Lower leg skin (tissue), 4 donors: ENCODE measurements at regions not wholly inside any gene's neighbourhood (a gene's known extent, or its start where the extent isn't known, plus 50 kb on each side); places are given as distances from the start of the nearest gene placed in this dataset.

ENCODE experiments used
- DNase-seq, 2 donors: peaks; one replicate each; pipeline ENCODE4 v3.0.0-alpha.2; 2019; ENCODE audit warnings: low spot score in 2 of 2
- H3K4me3 ChIP-seq: fragments of 200-600 bp; sonication (generic); 2 replicates; pipeline ENCODE4 v1.5.1; 2017; ENCODE audit warnings: mild to moderate bottlenecking, low read depth; ENCODE audit not compliant: poor library complexity, severe bottlenecking
- CTCF ChIP-seq, 3 donors: fragments of 450-650 bp; IDR thresholded peaks; one replicate each; pipeline ENCODE4 v1.5.1; 2016; ENCODE audit warnings: antibody characterized with exemption in 3 of 3, mild to moderate bottlenecking in 3 of 3, moderate library complexity in 2 of 3
- POLR2A ChIP-seq, 2 donors: fragments of 450-650 bp; IDR thresholded peaks; one replicate each; pipeline ENCODE4 v1.6.1; 2016 to 2017; ENCODE audit warnings: antibody characterized with exemption in 2 of 2, mild to moderate bottlenecking in 1 of 2, moderate library complexity in 1 of 2
- WGBS, 2 donors: methylation state at CpG; one replicate each; pipeline ENCODE4 v1.1.5; 2018; 5-methylcytosine and 5-hydroxymethylcytosine counted together
- intact Hi-C: fragments of 100-400 bp; cut with DNase I; formaldehyde crosslinking; loops from one replicate; pipeline ENCODE4 v1.15.0; 2023; ENCODE audit warnings: low total_unique reads

GRCh38 chr2:163375070-163375469 is 360.7 kb downstream of the FIGN start:
- no peak for DNase-seq
- intact Hi-C loops, result no loop called here

GRCh38 chr2:163374282-163374681 is 361.5 kb downstream of the FIGN start:
- 92 to 96% methylated on average over 3 of the region's 3 CpGs for WGBS, 2 donors
- intact Hi-C loops, result no loop called here
- H3K4me3 ChIP-seq, result no peak overlapping the region
- no peak for DNase-seq
- TF ChIP-seq CTCF (IDR thresholded peaks at IDR 0.05) (no peak), POLR2A (IDR thresholded peaks at IDR 0.05) (no peak)

More at GRCh38 chr2:163375070-163375469, 360.7 kb downstream of the FIGN start:
- no peak overlapping the region for H3K4me3 ChIP-seq
- 61 to 63% methylated on average over 2 of the region's 2 CpGs for WGBS, 2 donors
- TF ChIP-seq CTCF (IDR thresholded peaks at IDR 0.05) (no peak), POLR2A (IDR thresholded peaks at IDR 0.05) (no peak)

GRCh38 chr2:163373496-163373895 is 362.3 kb downstream of the FIGN start:
- WGBS, 2 donors, result 91 to 95% methylated on average over 1 of the region's 1 CpG
- no peak for DNase-seq
- H3K4me3 ChIP-seq, result no peak overlapping the region
- no peak for TF ChIP-seq CTCF (IDR thresholded peaks at IDR 0.05)
- no peak for TF ChIP-seq POLR2A (IDR thresholded peaks at IDR 0.05)
- intact Hi-C loops, result no loop called here

- no peak overlapping the region for H3K4me3 ChIP-seq
- intact Hi-C loops, result no loop called here
- DNase-seq, result no peak
- TF ChIP-seq POLR2A (IDR thresholded peaks at IDR 0.05) (no peak), CTCF (IDR thresholded peaks at IDR 0.05) (no peak)
- 77 to 83% methylated on average over 4 of the region's 4 CpGs for WGBS, 2 donors
Observed at GRCh38 chr2:163370169-163370886, 365.5 kb downstream of the FIGN start.

GRCh38 chr2:163369111-163369510 is 366.7 kb downstream of the FIGN start:
- intact Hi-C loops, result no loop called here
- H3K4me3 ChIP-seq, result no peak overlapping the region
- 68 to 70% methylated on average over 1 of the region's 1 CpG for WGBS, 2 donors
- TF ChIP-seq POLR2A (IDR thresholded peaks at IDR 0.05) (no peak), CTCF (IDR thresholded peaks at IDR 0.05) (no peak)
- no peak for DNase-seq

- TF ChIP-seq POLR2A (IDR thresholded peaks at IDR 0.05) (no peak), CTCF (IDR thresholded peaks at IDR 0.05) (no peak)
- H3K4me3 ChIP-seq, result no peak overlapping the region
- no peak for DNase-seq
- intact Hi-C loops, result no loop called here
Observed at GRCh38 chr2:163368655-163369054, 367.2 kb downstream of the FIGN start.
